ENCODE measurements at regions not wholly inside any gene's neighbourhood (a gene's known extent, or its start where the extent isn't known, plus 50 kb on each side); places are given as distances from the start of the nearest gene placed in this dataset.

DNA sequence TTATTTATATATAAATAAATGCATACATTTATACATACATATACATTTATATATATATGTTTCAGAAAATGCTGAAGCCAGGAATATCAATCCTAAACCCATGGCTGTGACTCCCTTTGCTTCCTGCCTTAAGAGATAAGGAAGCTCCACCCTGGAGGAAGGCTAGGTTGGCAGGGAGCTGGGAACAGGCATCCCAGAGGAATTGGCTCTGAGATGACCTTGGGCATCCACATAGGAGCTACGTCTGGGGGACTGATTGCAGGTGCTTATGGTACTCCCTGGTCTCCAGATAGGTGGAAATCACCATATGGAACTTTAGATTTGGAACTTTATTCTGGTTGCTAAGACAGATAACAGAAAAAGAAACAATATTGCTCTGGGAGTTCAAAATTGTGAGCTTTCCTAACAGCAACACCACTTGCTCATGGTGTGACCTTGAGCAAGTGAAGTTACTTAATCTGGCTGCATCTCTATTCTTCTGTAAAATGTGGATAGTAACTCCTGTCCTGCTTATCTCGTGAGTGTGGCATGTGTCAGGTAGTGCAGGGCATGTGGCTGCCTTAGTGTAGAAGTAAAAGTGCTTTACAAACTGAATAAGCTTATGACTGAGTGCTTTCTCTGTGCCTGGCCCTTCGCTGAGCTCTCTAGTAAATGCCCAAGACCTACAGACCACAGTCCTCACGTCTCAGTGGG is 341.0 kb downstream of the MEIS1 start:
- no peak for DNase-seq (ENCODE audit: missing footprints)
- ATAC-seq = no peak
- intact Hi-C loops (cut with DNase I) = no loop called here

DNA sequence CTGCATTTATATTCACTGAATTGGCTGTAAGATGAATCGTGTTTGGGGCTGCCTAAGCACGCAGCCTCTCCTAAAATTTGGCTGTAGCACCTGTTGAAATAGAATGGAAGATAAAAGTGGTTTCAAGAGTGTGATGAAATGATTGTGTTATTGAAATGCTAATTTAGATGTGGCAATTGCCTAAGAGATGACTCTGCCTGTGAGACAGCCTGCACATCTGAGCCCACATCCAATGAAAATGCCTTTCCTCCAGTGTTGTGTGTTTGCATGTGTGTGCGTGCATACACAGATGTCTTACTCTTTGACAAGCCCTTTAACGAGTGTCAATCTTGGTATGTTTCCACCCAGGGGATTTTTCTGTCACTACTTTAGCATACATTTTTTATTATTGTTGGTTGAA is 346.9 kb downstream of the MEIS1 start:
- no peak for DNase-seq (ENCODE audit: missing footprints)
- ATAC-seq = no peak
- intact Hi-C loops (cut with DNase I) = no loop called here

DNA sequence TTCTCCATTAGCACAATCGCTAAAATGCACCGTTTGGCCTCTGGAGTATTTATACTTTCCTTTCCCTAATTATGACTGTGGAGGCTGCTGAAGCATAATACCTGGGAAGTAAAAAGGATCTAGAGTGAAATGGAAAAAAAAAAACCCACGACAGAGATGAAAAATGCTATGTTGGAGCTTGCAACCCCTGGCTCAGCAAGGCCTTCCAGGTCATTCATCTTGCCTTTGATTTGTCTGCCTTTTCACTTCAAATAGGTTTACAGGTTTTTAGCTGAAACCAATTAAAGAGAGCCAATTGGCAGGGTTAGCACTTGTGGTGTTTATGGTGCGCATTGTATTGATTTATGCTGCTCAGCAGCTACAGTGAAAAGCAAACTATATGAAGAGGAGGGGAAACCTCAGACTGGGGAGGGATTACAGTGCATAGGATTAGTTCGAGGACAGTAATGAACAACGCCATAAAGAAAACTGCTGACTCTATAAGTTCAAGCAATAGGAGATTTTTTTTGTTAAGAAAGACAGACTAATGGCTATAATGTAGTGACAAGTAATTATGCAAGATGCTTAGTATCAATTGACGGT is 347.9 kb downstream of the MEIS1 start:
- DNase-seq (ENCODE audit: missing footprints) = no peak
- intact Hi-C loops (cut with DNase I) = no loop called here

DNA sequence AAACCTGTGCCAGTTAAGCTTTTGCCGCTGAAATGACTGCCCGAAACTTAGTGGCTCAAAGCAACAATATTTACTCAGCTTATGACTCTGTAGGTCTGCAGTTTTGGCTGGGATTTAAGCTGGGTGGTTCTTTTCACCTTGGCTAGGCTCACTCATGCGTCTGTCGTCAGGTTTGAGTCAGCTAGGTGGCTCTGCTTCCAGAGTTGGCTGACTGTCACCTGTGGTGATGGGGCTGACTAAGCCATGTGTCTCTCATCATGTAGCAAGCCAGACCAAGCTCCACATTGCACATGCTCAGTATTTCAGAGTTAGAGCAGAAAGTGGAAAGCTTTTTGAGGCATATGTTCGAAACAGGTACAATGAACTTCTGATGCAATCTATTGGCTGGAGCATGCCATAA is 354.8 kb downstream of the MEIS1 start:
- DNase-seq (ENCODE audit: missing footprints) (no peak), ATAC-seq (no peak)
- intact Hi-C loops (cut with DNase I) = no loop called here

More for the DNA sequence above, 347.9 kb downstream of the MEIS1 start:
- ATAC-seq = no peak

DNA sequence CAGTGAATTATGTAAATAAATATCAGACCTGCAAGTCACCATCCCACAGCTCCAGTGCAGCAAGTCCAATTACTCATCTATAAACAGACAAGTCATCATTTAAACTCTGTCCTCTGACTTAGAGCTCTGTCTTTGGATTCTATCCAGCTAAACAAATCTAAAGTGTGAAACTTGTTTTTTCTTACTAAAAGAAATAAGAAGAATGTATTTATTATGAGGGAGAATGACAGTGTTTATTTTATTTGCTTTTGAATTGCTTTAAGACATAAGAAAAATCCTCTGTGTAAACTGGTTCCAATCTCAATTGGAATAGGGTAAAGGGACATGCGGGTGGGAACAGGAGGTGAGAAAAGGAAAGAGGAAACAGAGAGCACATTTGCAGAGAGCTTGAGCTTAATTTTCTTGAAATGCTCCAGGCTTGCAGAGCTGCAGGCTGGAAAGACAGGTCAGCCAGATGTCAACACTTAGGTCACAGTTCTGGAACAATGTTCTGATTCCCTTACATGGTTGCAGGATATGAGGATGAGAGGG is 355.8 kb downstream of the MEIS1 start:
- peak; percentile 52 for ATAC-seq
- intact Hi-C loops (cut with DNase I) = no loop called here
- DNase-seq (ENCODE audit: missing footprints) = no peak

DNA sequence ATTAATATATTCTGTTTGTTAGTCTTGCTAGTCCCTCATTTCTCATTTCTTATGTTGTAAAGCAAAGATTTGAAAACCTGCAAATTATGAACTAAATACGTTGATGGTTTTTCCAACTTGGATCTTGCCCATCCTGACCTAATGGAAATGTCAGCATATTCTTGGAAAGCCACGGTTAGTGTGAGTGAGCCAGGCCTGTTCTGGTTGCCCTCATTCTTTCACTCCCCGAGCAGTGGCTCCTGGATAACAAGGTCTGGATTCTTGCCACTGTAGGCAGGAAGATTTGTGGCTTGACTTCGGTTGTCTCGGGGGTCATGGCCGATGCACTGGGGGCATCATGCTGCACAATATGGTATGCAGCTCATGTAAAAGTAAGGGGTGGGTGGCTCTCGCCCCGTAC is 359.1 kb downstream of the MEIS1 start:
- ATAC-seq (no peak), DNase-seq (ENCODE audit: missing footprints) (no peak)
- intact Hi-C loops (cut with DNase I) = no loop called here

DNA sequence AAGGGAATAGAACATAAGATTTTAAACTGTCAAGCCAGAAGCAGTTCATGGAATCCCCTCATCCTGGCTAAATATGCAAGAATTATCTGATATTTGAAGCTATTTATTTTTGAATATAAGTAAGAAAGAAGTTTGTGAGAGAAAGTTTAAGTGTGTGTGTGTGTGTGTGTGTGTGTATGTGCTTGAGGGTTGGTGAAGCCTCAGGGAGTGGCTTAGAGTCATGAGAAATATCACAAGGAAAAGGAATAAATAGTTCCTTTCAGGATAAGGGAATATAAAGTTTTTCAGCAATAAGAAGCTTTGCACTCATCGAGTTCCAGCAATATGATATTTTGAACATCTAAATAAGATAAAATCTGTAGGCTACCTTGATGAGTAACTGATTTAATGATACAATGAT is 359.6 kb downstream of the MEIS1 start:
- ATAC-seq (no peak), DNase-seq (ENCODE audit: missing footprints) (no peak)
- intact Hi-C loops (cut with DNase I) = no loop called here

DNA sequence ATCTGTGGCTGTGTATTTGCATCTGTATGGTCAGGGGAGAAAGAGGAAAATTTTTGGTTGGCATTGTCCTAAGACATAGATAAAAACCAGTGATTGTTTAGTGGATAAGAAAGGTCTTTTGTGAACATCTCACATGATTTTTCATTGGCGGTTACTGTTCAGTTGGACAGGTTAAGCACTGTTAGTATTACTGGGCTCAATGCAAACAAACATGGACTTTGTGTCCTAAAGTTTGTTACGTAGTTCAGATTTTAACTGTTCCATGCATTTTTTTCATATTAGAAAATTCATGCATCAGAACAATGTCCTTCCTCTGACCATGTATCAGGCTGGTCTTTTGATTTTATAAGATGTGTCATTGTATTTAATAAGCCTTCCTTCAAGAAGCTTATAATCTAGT is 368.0 kb downstream of the MEIS1 start:
- intact Hi-C loops (cut with DNase I) = no loop called here
- DNase-seq (ENCODE audit: missing footprints) (no peak), ATAC-seq (no peak)

DNA sequence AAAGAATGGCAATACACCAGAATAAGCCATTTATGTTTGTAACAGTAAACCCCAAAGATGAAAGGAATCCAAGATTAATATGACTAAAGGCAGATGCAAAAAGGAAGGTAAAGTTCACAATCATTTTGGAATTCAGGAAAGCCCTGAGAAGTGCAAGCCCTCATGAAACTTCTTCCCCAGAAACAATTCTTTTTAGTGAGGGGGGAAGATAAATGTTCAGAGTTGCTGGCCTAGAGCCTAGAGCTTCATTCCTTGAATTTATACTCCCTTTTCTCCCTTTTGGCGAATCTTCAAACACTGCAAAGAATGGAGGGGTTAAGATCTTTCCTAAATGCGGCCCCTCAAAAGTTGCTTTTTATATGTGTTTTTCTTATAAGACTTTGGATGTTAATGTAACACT is 368.8 kb downstream of the MEIS1 start:
- intact Hi-C loops (cut with DNase I) = no loop called here
- ATAC-seq = no peak
- no peak for DNase-seq (ENCODE audit: missing footprints)

DNA sequence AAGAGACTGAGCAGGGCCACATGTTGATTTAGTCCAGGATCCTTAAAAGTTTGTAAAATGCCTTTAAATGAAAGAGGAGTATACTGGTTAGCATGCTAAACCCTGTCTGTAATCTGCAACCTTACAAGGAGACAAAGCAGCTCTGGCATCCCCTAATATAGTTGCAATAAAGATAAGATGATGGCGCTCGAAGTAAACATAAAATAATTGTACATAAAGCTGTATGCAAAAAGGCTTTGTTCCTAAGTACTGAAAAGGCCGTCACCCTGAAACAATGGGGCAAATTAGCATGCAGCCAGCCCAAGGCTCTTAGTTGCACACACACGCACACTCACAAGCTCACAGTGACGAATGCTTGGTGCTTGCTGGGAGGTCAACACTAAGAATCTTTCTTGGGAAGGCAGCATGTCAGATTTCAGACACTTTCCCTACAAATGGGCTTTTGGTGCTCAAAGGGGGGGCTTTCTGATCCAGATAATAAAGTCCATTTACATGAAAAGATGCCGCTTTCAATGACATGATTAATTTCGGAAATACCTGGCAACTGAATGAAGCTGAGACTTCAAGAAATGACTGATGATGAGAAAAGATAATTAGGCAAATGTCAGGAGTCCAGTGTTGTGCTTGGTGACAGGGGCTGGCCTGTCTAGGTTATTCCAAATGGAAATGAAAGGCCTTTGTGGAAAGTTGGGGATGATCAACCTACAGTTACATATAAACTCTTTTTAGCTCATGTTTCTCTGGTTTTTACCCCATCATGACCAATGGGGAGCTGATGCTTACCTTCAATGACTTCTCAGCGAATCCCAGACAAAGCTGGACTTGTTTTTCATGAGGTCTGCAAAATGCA is 370.3 kb downstream of the MEIS1 start:
- ATAC-seq (no peak), DNase-seq (ENCODE audit: missing footprints) (no peak)
- intact Hi-C loops (cut with DNase I) = no loop called here

DNA sequence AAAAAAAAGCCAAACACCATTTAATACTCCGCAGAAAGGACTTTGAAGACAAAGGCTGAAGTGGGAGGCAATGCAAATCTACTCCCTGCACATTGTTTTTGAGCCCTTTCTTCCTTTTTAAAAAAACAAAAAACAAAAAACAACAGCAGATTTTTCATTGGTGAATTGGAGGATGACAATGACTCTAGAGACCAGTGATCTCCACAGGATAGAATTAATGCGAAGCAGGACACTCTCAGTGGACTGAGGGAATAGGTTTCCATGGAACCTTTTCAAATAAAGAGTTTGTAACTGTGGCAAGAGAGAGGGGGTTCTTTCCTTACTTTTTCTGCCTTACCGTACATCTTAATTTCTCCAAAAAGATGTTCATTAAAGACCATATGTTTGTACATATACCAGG is 371.0 kb downstream of the MEIS1 start:
- ATAC-seq = no peak
- DNase-seq (ENCODE audit: missing footprints) = no peak
- intact Hi-C loops (cut with DNase I) = no loop called here

DNA sequence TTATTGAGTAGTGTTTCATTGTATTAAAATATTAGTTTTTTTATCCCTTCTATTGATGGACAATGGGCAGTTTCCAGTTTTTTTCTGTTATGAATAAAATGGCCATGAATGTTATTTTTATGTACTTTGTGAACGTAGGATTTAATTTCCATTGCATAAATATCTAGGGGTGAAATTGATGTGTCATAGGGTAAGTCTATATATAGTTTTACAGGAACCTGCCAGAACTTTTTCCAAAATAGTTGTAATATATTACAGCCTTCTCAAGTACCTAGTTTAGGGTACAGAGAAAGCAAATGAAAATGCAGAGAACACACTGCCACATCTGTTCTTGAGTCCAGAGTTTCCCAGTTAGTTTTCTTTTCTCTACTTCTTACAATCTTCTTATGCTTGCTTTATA is 378.6 kb downstream of the MEIS1 start:
- ATAC-seq (no peak), DNase-seq (ENCODE audit: missing footprints) (no peak)
- intact Hi-C loops (cut with DNase I) = no loop called here

DNA sequence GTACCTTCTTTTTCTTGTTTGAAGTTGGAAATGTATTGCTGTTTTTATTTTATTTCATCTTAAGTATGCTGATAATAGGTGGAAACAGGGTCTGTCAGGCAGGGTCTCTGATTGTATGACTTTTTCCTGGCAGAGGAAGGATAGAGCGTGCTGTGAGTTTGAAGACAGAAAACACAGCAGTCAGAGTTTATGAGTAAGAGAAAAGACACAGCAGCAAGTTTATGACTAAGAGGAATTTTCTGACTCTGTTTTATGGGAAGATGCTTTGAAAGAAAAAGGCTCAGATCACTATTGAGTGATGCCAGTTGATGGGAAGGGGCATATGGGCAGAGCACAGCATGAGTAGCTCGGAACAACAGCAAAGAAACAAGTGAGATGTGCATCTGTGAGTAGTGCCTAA is 379.1 kb downstream of the MEIS1 start:
- intact Hi-C loops (cut with DNase I) = no loop called here
- DNase-seq (ENCODE audit: missing footprints) = no peak
- no peak for ATAC-seq

DNA sequence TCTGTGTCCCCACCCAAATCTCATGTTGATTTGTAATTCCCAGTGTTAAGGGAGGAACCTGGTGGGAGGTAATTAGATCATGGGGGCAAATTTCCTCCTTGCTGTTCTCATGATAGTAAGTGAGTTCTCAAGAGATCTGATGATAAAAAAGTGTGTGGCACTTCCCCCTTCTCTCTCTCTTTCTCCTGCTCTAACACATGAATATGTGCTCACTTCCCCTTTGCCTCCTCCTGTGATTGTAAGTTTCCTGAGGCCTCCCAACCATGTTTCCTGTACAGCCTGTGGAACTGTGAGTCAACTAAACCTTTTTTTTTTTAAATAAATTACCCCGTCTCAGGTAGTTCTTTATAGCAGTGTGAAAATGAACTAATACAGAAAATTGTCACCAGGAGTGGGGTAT is 380.0 kb downstream of the MEIS1 start:
- intact Hi-C loops (cut with DNase I) = no loop called here
- ATAC-seq = no peak
- DNase-seq (ENCODE audit: missing footprints) = no peak

DNA sequence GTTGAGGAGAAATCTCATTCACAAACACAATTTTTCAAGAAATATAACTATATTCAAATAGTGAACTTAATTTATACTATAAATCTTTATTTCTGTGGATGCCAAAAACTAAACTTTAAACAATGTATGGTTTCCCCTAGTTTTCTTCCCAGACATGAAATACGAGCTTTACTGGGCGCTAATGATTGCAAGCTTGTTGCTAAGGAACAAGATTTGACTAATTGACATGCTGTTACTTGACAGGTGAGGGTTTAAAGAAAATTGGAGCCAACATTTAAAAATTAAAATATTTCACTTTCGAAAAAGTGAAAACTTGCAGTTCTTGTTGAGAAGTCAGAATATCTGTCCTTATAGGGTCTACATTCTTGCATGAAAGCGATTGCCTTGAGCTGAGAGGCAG is 381.0 kb downstream of the MEIS1 start:
- DNase-seq (ENCODE audit: missing footprints) = no peak
- intact Hi-C loops (cut with DNase I) = no loop called here
- no peak for ATAC-seq

DNA sequence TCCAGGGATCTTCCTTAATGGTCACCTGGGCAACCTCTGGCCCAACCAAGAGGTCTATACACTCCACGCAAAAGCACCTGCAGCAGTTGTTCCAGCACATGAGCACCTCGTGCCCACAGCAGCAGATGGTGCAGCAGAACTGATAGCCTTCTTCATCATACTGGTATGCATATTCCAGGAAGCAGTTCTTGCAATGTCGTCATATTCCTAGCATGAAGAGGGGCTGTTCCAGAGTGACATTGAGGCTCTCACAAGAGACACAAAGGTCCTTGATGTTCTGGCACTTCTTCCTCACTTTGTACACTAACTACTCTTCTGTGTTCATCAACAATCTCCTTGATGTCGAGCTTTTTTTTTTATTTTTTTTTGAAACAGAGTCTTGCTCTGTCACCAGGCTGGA is 386.2 kb downstream of the MEIS1 start:
- no peak for ATAC-seq
- intact Hi-C loops (cut with DNase I) = no loop called here
- DNase-seq (ENCODE audit: missing footprints) = no peak

DNA sequence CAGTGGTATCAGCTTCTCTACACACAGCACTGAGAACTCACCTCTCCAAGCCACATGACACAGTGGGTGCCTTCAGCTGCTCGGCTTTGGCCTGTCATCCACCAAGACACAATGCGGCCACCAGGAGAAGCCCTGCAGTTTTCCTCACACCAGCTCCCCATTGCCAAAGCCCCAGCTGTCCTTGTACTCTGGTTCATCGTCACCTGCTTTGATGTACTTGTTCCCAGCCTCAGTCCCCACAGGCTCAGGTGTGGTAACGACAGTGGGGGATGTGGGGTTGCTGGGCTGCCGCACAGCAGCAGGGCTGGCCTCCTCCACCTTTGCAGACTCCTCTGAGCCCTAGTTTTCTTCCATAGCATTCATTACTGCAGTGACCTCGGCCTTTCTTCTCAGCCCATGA is 387.3 kb downstream of the MEIS1 start:
- ATAC-seq (no peak), DNase-seq (ENCODE audit: missing footprints) (no peak)
- intact Hi-C loops (cut with DNase I) = no loop called here

DNA sequence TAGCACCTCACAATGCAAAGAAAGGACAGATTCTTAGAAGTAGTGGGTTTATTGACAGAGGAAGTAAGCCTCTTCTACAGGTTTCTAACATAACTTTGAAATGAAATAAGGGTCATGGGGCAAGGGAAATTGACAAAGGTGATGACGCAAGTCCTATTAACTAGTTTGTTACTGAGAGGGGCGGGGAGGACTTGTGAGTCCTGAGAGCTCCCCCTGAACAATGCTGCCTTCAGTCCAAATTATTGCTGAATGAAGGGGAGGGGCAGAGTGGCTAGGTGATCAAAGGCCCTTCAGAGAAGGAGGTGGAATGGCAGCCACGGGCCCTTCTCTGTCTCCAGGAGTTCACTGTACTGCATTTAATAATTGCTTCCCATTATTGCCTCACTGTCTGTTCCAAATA is 390.0 kb downstream of the MEIS1 start:
- DNase-seq (ENCODE audit: missing footprints) (no peak), ATAC-seq (no peak)
- intact Hi-C loops (cut with DNase I) = no loop called here

DNA sequence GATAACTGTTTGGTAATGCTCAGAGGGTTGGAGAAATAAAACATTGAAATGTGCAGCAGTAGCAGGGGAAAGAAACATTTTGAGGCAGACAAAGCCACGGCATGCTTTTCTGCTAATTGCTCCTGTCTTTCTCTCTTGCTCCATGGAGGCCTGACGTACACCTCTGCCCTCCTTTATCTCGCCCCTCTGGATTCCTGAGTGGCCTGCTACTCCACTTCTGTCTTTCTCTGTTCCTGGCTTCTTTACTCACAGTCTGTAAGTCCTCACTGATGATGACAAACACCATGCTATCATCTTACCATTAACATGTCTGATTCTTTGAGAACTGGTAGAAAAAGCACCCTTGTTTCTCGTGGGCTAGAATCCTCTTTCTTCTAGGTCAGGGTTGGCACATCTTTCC is 392.9 kb downstream of the MEIS1 start:
- intact Hi-C loops (cut with DNase I) = no loop called here
- no peak for DNase-seq (ENCODE audit: missing footprints)
- ATAC-seq = no peak

DNA sequence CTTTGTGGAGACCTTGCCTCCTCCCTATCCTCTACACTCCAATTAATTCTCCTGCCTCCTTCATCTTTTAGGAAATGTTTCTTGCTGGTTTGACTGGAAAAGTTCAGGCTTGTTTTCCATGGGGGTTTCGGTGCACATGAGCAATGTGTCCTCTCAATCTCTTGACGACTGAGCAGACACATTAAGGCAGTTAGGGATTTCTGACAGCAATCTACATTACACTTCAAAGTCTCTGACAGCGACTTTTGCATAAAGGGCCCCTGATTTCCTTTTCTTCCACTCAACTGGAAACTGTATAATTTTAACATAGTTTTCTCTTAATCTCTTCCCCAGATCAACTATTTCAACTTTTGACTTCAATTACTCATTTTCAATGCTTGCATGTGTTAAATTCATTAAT is 394.0 kb downstream of the MEIS1 start:
- intact Hi-C loops (cut with DNase I) = no loop called here
- ATAC-seq (no peak), DNase-seq (ENCODE audit: missing footprints) (no peak)
